OCI-LY7 (cell line): ENCODE measurements at regions not wholly inside any gene's neighbourhood (a gene's known extent, or its start where the extent isn't known, plus 50 kb on each side); places are given as distances from the start of the nearest gene placed in this dataset.

Experiments
- EZH2phosphoT487 ChIP-seq: fragments of 200-600 bp; sonication (generic); IDR thresholded peaks from 2 replicates; pipeline ENCODE4 v1.6.1; 2018; ENCODE audit warnings: low read depth, borderline replicate concordance, mild to moderate bottlenecking, mixed run types, antibody characterized with exemption, low read length, moderate library complexity, mixed read lengths
- TF ChIP-seq, protein P1 (sequence below): fragments of 200-600 bp; sonication (generic); conservative IDR thresholded peaks from 2 replicates; pipeline ENCODE4 v1.5.1; 2014; ENCODE audit warnings: mild to moderate bottlenecking, antibody characterized with exemption, low read length, moderate library complexity, mixed read lengths

DNA sequence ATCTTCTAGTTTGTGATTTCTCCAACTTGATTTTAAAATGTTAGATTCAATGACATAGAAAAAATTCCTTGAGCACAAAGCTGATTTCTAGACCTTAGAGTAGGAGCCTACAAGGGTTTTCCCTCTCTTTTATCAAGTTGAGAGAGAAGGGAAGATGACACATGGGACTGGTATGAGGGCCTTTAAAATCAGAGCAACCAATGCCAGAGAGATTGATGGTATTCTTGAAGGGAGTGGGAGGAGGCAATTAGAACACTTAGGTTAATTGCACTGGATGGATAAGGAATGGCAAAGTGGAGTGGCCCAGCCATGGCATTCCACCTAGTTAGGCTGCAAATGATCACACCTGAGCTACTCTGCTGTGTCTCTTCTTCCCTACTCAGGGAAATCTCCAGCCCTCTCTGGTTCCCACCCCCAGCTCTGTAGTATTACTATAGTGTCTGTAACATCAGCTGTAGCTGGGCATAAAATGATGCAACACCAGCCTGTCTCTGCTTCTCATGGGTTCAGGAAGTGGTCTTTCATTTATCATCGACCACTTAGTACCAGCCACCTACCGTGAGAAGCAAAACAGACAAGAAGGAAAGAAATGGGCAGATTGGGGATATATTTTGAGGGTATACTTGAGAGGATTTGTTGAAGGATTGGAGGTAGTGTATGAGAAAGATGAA, 333.6 kb downstream of the DLEU7 start:
- TF ChIP-seq, protein P1, sequence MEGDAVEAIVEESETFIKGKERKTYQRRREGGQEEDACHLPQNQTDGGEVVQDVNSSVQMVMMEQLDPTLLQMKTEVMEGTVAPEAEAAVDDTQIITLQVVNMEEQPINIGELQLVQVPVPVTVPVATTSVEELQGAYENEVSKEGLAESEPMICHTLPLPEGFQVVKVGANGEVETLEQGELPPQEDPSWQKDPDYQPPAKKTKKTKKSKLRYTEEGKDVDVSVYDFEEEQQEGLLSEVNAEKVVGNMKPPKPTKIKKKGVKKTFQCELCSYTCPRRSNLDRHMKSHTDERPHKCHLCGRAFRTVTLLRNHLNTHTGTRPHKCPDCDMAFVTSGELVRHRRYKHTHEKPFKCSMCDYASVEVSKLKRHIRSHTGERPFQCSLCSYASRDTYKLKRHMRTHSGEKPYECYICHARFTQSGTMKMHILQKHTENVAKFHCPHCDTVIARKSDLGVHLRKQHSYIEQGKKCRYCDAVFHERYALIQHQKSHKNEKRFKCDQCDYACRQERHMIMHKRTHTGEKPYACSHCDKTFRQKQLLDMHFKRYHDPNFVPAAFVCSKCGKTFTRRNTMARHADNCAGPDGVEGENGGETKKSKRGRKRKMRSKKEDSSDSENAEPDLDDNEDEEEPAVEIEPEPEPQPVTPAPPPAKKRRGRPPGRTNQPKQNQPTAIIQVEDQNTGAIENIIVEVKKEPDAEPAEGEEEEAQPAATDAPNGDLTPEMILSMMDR = no peak
- TF ChIP-seq EZH2phosphoT487 = no peak
